ENCODE measurements at regions not wholly inside any gene's neighbourhood (a gene's known extent, or its start where the extent isn't known, plus 50 kb on each side); places are given as distances from the start of the nearest gene placed in this dataset.

- H3K27ac Mint-ChIP-seq = peak overlapping the region; percentile 66 to 99 (median 97)
- ATAC-seq (ENCODE audit: low read depth in 2 of 2) (peak; percentile 74 to 75), DNase-seq (peak; percentile 73)
- no peaks in the 10 kb centered on the region for H3K27me3 Mint-ChIP-seq
- no peaks in the 10 kb centered on the region for H3K36me3 Mint-ChIP-seq
- no peaks in the 10 kb centered on the region for H3K9me3 Mint-ChIP-seq
- H3K4me1 Mint-ChIP-seq = peaks cover 52 to 62% (median 57%) of the 10 kb centered on the region in 3 donors
- peak overlapping the region; percentile 91 to 99 (median 96) for H3K4me3 Mint-ChIP-seq
Measured at GRCh38 chr14:73786636-73787485, 64.8 kb upstream of the PTGR2 start.

- H3K27me3 Mint-ChIP-seq = no peaks in the 10 kb centered on the region
- no peaks in the 10 kb centered on the region for H3K9me3 Mint-ChIP-seq
- H3K27ac Mint-ChIP-seq = peak overlapping the region; percentile 70 to 97 (median 91)
- H3K36me3 Mint-ChIP-seq = no peaks in the 10 kb centered on the region
- DNase-seq (peak; percentile 53), ATAC-seq (ENCODE audit: low read depth in 2 of 2) (peak; percentile 55 to 58)
- peak overlapping the region; percentile 91 to 99 (median 96) for H3K4me3 Mint-ChIP-seq
- peaks cover 52 to 67% (median 58%) of the 10 kb centered on the region in 3 donors for H3K4me1 Mint-ChIP-seq
Measured at GRCh38 chr14:73785834-73786635, 65.6 kb upstream of the PTGR2 start.

- DNase-seq (no peak), ATAC-seq (ENCODE audit: low read depth in 2 of 2) (peak in 1 of 2 donors; percentile 14)
- Mint-ChIP-seq H3K27ac (peak overlapping the region; percentile 61 to 97 (median 91)), H3K36me3 (no peaks in the 10 kb centered on the region), H3K4me3 (peak overlapping the region; percentile 91 to 99 (median 96)), H3K27me3 (no peaks in the 10 kb centered on the region), H3K9me3 (no peaks in the 10 kb centered on the region), H3K4me1 (peaks cover 57 to 72% (median 65%) of the 10 kb centered on the region in 3 donors)
Measured at GRCh38 chr14:73785336-73785833, 66.2 kb upstream of the PTGR2 start.

- ATAC-seq (ENCODE audit: low read depth in 2 of 2) (no peak), DNase-seq (no peak)
- no peaks in the 10 kb centered on the region for H3K36me3 Mint-ChIP-seq
- H3K27ac Mint-ChIP-seq = peak overlapping the region; percentile 61 to 97 (median 91)
- peak overlapping the region; percentile 5 to 99 (median 96) for H3K4me3 Mint-ChIP-seq
- no peaks in the 10 kb centered on the region for H3K9me3 Mint-ChIP-seq
- no peaks in the 10 kb centered on the region for H3K27me3 Mint-ChIP-seq
- peaks cover 61 to 76% (median 69%) of the 10 kb centered on the region in 3 donors for H3K4me1 Mint-ChIP-seq
Measured at GRCh38 chr14:73784988-73785313, 66.7 kb upstream of the PTGR2 start.

- no peaks in the 10 kb centered on the region for H3K9me3 Mint-ChIP-seq
- peak overlapping the region; percentile 70 to 97 (median 93) for H3K27ac Mint-ChIP-seq
- DNase-seq = no peak
- peak in 1 of 2 donors; percentile 18 for ATAC-seq (ENCODE audit: low read depth in 2 of 2)
- H3K36me3 Mint-ChIP-seq = no peaks in the 10 kb centered on the region
- peak overlapping the region; percentile 77 to 99 (median 96) for H3K4me3 Mint-ChIP-seq
- H3K27me3 Mint-ChIP-seq = no peaks in the 10 kb centered on the region
- peaks cover 59 to 76% (median 65%) of the 10 kb centered on the region in 3 donors for H3K4me1 Mint-ChIP-seq
Measured at GRCh38 chr14:73784181-73784987, 67.2 kb upstream of the PTGR2 start.

GRCh38 chr14:73783107-73783727 is 68.4 kb upstream of the PTGR2 start:
- Mint-ChIP-seq H3K4me3 (peak overlapping the region; percentile 10 to 99 (median 88)), H3K27ac (peak overlapping the region in 5 of 6 donors; percentile 37 to 96 (median 85)), H3K9me3 (no peaks in the 10 kb centered on the region), H3K27me3 (no peaks in the 10 kb centered on the region), H3K4me1 (peaks cover 61 to 76% (median 68%) of the 10 kb centered on the region in 3 donors), H3K36me3 (no peaks in the 10 kb centered on the region)
- DNase-seq = no peak
- no peak for ATAC-seq (ENCODE audit: low read depth in 2 of 2)

- Mint-ChIP-seq H3K27me3 (no peaks in the 10 kb centered on the region), H3K4me1 (peaks cover 61 to 76% (median 68%) of the 10 kb centered on the region in 3 donors), H3K36me3 (no peaks in the 10 kb centered on the region), H3K9me3 (no peaks in the 10 kb centered on the region), H3K4me3 (peak overlapping the region in 5 of 8 donors; percentile 77 to 99 (median 85)), H3K27ac (peak overlapping the region in 4 of 6 donors; percentile 16 to 92 (median 72))
- DNase-seq (no peak), ATAC-seq (ENCODE audit: low read depth in 2 of 2) (no peak)
Measured at GRCh38 chr14:73782623-73783022, 68.4 kb upstream of the PNMA1 start.

- ATAC-seq (ENCODE audit: low read depth in 2 of 2) = no peak
- Mint-ChIP-seq H3K27ac (peak overlapping the region in 2 of 6 donors; percentile 37 to 47), H3K36me3 (no peaks in the 10 kb centered on the region), H3K4me3 (no peak overlapping the region), H3K9me3 (no peaks in the 10 kb centered on the region), H3K27me3 (no peaks in the 10 kb centered on the region), H3K4me1 (peaks cover 61 to 83% (median 72%) of the 10 kb centered on the region in 3 donors)
- DNase-seq = no peak
Measured at GRCh38 chr14:73780896-73781295, 66.7 kb upstream of the PNMA1 start.

- Mint-ChIP-seq H3K36me3 (no peaks in the 10 kb centered on the region), H3K27ac (peak overlapping the region in 3 of 6 donors; percentile 70 to 93 (median 74)), H3K9me3 (no peaks in the 10 kb centered on the region), H3K4me3 (peak overlapping the region in 1 of 8 donors; percentile 41), H3K4me1 (peaks cover 56 to 83% (median 68%) of the 10 kb centered on the region in 3 donors), H3K27me3 (no peaks in the 10 kb centered on the region)
- no peak for DNase-seq
- ATAC-seq (ENCODE audit: low read depth in 2 of 2) = no peak
Measured at GRCh38 chr14:73780391-73780790, 66.2 kb upstream of the PNMA1 start.

- DNase-seq (no peak), ATAC-seq (ENCODE audit: low read depth in 2 of 2) (no peak)
- Mint-ChIP-seq H3K36me3 (no peaks in the 10 kb centered on the region), H3K27ac (peak overlapping the region; percentile 26 to 83 (median 62)), H3K4me1 (peaks cover 56 to 83% (median 67%) of the 10 kb centered on the region in 3 donors), H3K27me3 (no peaks in the 10 kb centered on the region), H3K9me3 (no peaks in the 10 kb centered on the region), H3K4me3 (peak overlapping the region in 2 of 8 donors; percentile 71)
Measured at GRCh38 chr14:73778736-73779135, 64.6 kb upstream of the PNMA1 start.

- DNase-seq = peak; percentile 33
- Mint-ChIP-seq H3K27ac (peak overlapping the region in 4 of 6 donors; percentile 78 to 91 (median 88)), H3K4me3 (peak overlapping the region in 5 of 8 donors; percentile 21 to 69 (median 64))
Measured at GRCh38 chr14:73777420-73777819, 63.2 kb upstream of the PNMA1 start.

GRCh38 chr14:73776194-73776537 is 62.0 kb upstream of the PNMA1 start:
- Mint-ChIP-seq H3K36me3 (no peaks in the 10 kb centered on the region), H3K9me3 (no peaks in the 10 kb centered on the region), H3K4me1 (peaks cover 66 to 91% (median 79%) of the 10 kb centered on the region in 3 donors), H3K27me3 (no peaks in the 10 kb centered on the region), H3K4me3 (no peak overlapping the region), H3K27ac (peak overlapping the region in 4 of 6 donors; percentile 22 to 99 (median 50))
- ATAC-seq (ENCODE audit: low read depth in 2 of 2) (no peak), DNase-seq (no peak)

More at GRCh38 chr14:73777420-73777819, 63.2 kb upstream of the PNMA1 start:
- H3K36me3 Mint-ChIP-seq = no peaks in the 10 kb centered on the region
- H3K27me3 Mint-ChIP-seq = no peaks in the 10 kb centered on the region
- ATAC-seq (ENCODE audit: low read depth in 2 of 2) = peak; percentile 83 to 88
- peaks cover 55 to 83% (median 67%) of the 10 kb centered on the region in 3 donors for H3K4me1 Mint-ChIP-seq
- H3K9me3 Mint-ChIP-seq = no peaks in the 10 kb centered on the region
